Sigmoid colon (tissue), 4 donors: ENCODE measurements at regions not wholly inside any gene's neighbourhood (a gene's known extent, or its start where the extent isn't known, plus 50 kb on each side); places are given as distances from the start of the nearest gene placed in this dataset.
"Not testable (repeated sequence)": the region's sequence is repeated elsewhere in the genome, so short reads cannot be mapped to it uniquely, and the experiment has no call there.

Source experiments
- CTCF ChIP-seq, 4 experiments: fragments of 450-650 bp in 3 of 4; fragments of 200-600 bp in 1 of 4; IDR thresholded peaks; one replicate each; pipeline ENCODE4 v1.5.1; 2016 to 2019; ENCODE audit warnings: antibody characterized with exemption in 4 of 4, mild to moderate bottlenecking in 3 of 4, moderate library complexity in 2 of 4
- POLR2A ChIP-seq, 2 donors: fragments of 450-650 bp; IDR thresholded peaks; one replicate each; pipeline ENCODE4 v1.6.1; 2016; ENCODE audit warnings: antibody characterized with exemption in 2 of 2, mild to moderate bottlenecking in 2 of 2, moderate library complexity in 2 of 2
- POLR2AphosphoS5 ChIP-seq, 4 donors: sonication (generic); formaldehyde crosslinking; IDR thresholded peaks; one replicate each; pipeline ENCODE4 v1.6.1; 2017; ENCODE audit warnings: antibody characterized with exemption in 4 of 4

GRCh38 chr17:31600144-31600543, 208.7 kb downstream of the RAB11FIP4 start:
- not testable (repeated sequence) for TF ChIP-seq POLR2A, CTCF, POLR2AphosphoS5 (IDR thresholded peaks at IDR 0.05)
